ENCODE measurements at regions not wholly inside any gene's neighbourhood (a gene's known extent, or its start where the extent isn't known, plus 50 kb on each side); places are given as distances from the start of the nearest gene placed in this dataset.

DNA sequence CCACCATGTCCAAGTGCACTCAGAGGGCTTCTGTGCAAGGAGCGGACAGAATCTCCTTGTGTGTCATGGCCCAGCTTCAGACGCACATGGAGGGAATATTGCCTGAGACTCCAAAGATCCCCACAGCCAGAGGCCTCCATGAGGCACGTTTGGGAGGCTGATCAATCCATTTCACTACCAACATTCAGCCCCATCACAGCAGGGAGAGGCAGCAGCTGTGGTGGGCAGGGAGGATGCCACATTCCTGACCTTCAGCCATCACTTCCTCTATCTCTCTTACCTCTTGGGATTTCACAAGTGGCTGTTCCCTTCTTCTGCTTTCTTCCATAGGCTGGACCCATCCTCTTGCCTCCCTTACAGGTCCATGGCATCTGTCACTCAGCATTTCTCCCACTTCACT, 82.4 kb upstream of the MBNL2 start:
- DNase-seq = no peak

DNA sequence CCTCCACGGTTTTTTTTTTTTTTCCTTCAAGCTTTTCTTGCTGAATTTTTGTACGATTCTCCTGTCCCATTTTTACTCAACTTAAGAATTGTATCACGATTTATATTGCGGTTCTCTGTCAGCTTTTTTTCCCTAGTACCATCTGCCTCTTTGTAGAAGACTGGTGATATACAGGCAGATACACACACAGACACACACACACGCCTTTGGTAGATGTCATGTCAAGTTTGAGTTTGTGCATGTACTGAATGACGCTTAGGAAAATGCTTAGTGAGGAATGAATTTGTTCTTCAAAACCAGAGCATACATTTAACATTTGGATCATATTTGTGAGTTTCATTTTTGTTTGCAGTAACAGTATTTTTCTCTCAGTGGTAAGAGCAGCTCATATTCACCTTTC, 82.0 kb upstream of the MBNL2 start:
- no peak for DNase-seq

DNA sequence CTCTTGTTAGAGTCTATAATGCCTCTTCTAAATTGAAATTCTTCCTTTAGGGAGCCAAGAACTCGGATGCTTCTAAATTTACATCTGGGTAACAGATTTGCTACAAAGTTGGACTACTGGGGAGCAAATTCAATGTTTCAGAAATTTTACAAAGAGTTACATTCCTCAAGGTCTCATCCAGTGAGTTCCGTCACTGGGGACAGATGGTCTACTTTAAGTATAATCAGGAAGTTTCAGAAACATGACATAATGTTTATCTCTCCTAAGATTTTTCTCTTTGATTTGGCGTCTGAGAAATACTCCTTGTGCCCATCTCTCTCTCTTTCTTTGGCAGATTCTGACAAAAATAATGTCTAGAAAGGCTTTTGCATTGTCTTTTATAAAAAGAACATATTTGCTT, 81.5 kb upstream of the MBNL2 start:
- DNase-seq = no peak

DNA sequence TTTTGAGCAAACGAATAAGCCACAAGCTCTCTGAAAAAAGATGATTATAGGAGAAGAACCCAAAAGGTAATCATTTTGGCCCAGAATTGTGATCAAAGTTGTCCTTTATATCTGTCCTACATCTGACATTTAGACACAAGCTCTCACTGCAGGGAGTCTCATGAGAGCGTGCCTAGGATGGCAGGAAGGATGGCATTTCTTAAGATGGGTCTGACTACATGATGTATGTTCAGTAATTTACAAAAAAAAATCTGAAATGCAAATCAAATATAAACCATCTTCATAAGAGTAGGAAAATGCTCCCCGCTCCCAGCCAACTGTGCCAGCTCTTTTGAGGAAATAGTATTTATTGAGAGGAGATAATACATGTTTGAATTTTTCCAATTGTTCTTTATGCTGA, 81.0 kb upstream of the MBNL2 start:
- DNase-seq = no peak

DNA sequence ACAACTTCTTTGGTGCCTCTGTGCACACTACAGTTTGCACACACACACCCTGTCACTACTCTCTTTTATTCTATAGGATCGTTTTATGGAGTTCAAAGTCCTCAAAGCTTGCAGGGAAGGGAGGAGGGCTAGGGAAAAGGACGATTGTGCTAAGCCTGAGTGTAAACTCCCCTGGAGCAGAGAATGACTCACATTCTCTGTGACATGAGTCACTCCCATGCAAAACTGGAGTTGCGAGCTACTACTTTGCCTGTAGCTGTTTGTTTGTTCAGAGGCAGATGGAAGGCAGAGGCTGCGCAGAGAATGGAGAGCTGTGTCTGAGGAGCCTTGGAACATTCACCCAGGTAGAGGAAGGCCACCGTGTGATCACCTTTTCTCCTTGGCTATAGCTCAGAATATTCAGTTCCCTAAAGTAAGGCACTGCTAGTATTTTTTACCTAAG, 80.5 kb upstream of the MBNL2 start:
- DNase-seq = no peak

DNA sequence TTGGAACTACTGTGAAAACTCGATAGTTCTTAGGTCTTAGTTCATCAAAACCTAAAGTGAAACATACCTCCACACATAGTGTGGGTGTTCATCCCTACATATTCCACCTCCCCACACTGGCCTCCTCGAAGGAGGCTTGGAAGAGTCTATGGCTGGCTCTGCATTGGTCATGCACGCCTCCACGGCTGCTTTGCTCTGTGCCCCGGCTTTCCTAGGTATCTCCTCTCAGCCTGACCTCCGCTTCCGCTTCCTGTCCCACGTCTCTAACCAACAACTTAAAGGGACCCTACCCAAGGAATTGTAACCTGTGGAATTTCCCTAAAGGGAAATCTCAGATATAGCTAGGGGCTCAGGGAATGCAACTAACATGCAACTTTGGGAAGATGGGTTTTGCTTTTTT, 79.7 kb upstream of the MBNL2 start:
- no peak for DNase-seq

DNA sequence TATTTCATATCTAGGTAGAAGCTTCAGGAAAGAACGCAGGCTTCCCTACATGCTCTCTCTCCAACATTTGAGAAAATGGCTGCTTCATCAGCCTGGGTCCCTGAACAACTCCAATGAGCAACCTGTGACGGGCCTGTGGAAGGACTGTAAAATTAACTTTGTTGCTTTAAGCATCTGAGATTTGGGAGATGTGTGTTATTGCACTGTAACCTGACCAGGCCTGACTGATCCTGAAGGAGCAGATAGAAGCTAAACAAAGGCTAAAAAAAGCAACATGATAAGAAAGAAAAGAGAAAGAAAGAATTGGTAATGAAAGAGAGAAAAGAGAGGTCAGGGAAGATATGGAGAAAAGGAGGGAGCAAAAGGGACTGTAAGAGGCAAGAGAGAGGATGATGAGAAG, 77.1 kb upstream of the MBNL2 start:
- no peak for DNase-seq

DNA sequence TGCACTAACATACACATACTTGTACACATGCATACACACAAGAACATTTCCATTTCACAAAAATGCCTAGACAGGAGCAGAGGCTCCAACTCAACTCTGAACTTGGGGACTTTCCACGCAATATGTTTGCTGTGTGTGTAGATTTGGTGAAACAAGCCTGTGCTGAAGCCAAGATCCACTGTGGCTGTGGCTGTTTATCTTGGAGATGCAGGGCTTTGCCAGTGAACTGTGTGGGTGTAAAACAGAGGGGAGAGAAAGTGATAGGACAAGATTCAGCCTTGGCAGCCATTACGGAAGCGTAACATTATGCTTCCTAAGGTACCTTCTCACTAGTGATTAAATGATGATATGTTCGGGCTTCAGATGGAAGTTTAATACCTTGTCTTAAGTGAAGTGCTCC, 73.2 kb upstream of the MBNL2 start:
- DNase-seq = no peak

DNA sequence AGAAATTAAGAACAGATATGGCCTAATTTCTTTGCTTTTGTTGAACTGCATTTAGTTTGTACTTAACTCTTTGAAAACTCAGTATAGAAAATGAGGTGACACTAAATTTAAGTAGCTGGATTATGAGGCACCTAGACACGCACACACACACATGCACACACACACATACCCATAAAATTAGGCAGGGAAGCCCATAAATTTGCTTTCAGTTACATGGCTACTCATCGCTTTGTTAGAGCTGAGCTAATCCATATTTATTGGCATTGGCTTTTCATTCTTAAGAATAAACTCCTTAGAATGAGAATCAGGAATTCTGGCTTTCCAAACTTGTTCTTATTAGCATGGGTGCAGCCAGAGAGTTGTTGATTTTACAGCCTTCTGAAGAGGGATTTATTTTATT, 61.7 kb upstream of the MBNL2 start:
- DNase-seq = no peak

DNA sequence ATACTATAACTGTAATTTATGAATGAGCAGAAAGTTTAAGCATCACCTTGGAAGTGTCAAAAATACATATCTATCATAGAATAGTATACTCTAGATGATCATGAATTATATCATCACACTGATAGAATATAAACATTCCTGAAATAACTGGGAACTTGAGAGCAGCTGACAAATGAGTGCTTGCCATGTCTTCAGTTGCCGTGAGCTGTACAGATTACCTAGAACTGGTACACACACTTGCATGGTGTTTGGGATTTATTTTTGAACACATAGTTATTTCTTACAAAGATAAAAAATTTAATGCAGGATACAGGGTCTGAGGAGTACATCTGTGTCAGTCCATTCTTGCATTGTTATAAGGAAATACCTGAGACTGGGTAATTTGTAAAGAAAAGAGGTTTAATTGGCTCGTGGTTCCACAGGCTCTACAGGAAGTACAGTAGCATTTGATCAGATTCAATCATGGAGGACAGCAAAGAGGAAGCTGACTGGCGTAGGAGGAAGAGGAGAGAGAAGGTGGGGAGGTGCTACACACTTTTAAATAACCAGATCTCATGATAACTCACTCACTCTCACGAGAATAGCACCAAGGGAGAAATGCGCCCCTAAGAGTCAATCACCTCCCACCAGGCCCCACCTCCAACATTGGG, 60.4 kb upstream of the MBNL2 start:
- no peak for DNase-seq

DNA sequence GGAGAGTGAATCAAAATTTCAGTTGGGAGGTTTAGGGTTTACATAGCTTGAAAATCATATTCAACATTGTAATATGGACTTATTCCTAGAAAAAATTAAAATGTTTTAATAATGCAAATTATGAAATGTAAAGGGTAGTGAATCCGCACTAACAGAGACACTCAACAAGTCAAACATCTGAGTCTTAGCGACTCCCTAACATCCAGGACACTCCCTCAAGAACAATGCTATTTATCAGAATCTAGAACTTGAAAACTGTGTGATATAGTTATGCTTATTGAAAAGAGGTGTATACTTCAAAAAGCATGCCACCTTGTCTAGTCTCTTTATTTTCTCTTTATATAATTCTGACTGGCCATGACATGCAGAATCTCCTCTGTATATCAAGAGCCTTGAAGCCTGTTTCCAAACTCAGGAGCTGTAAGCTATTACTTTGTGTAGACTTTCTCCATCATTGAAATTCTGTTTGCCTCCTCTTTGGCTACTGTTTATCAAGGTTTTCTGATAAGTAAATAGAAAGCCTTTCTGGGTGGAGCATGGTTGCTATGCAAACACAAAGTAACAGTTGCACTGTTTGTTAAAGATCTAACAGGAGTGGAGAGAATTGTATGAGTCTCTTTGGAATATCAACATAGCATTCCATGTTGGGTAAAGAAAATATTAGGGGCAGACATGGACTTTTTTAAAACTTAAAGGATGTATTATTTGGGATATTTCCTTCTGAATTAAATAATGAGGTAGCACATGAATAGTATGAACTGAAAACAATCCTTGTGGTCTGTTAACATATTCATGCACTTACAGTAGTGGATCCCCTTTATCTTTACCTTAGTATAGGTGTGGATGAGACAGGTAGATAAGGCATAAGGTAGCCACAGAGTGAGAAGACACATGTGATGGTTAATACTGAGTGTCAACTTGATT, 56.4 kb upstream of the MBNL2 start:
- DNase-seq = no peak

DNA sequence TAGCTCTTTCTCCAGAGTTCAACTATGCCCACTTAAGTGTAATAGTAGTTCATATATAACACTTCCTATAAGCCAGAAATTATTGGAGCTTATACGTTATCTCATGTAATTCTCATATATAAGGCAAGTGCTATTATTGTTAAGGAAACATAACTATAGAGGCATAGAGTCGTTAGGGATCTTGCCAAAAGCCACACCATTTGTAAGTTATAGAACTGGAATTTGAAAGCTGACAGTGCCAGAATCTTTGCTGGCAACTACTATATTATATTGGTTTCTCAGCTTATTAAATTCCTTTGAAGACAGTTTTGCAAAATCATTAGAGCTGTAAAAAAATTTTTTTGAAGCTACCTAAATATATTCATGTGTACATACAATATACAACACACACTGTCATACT, 51.0 kb upstream of the MBNL2 start:
- no peak for DNase-seq
